ENCODE measurements at regions not wholly inside any gene's neighbourhood (a gene's known extent, or its start where the extent isn't known, plus 50 kb on each side); places are given as distances from the start of the nearest gene placed in this dataset.
"Not testable (repeated sequence)": the region's sequence is repeated elsewhere in the genome, so short reads cannot be mapped to it uniquely, and the experiment has no call there.

- Histone ChIP-seq H3K36me3 (ENCODE audit: insufficient read depth, low read length) (no peaks in the 10 kb centered on the region), H2AFZ (ENCODE audit: low read length) (no peak overlapping the region), H3K79me2 (ENCODE audit: low read length) (no peaks in the 10 kb centered on the region), H4K20me1 (ENCODE audit: insufficient read depth, low read depth, low read length) (no peaks in the 10 kb centered on the region), H3K27me3 (ENCODE audit: low read length) (no peaks in the 10 kb centered on the region), H3K4me2 (ENCODE audit: low read depth, low read length, poor library complexity, severe bottlenecking) (no peak overlapping the region), H3K4me3 (ENCODE audit: low read length) (no peak overlapping the region), H3K27ac (ENCODE audit: low read length) (no peak overlapping the region), H3K9me3 (ENCODE audit: low read length) (no peaks in the 10 kb centered on the region), H3K4me1 (ENCODE audit: low read length) (no peaks in the 10 kb centered on the region), H3K9me2 (replicated peaks; ENCODE audit: insufficient read depth, low read length) (no peaks in the 10 kb centered on the region), H3K9ac (ENCODE audit: low read length) (no peak overlapping the region)
- DNase-seq = no peak
Observed at GRCh38 chr21:35468991-35469390, 419.9 kb upstream of the RUNX1 start.

DNA sequence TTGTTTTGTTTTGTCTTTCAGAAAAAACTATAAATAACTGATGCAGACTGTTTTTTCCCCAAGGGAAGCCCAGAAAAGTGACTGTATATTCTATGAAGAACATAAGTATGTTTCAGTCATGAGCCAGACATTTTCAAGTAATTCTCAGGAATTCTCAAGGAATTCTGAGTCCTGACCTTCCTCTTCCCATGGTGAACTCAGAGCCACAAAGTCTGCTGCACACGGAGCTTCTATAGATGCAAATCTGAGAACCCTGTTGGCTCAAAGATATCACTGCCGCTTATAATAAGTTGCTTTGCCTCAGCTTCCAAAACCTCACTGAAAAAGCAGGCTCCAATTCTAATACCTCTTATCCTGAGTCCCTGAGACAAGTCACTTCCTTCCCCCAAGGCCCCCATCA is 418.5 kb upstream of the RUNX1 start:
- no peak for DNase-seq
- Histone ChIP-seq H2AFZ (ENCODE audit: low read length) (no peak overlapping the region), H3K4me2 (ENCODE audit: low read depth, low read length, poor library complexity, severe bottlenecking) (no peak overlapping the region)

DNA sequence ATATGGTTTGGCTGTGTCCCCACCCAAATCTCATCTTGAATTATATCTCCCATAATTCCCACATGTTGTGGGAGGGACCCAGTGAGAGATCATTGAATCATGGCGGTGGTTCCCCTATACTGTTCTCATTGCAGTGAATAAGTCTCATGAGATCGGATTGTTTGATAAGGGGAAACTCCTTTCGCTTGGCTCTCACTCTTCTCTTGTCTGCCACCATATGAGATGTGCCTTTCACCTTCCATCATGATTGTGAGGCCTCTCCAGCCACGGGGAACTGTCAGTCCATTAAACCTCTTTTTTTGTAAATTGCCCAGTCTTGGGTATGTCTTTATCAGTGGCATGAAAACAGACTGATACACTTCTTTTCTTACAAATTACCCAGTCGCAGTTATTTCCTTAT is 417.6 kb upstream of the RUNX1 start:
- not testable (repeated sequence) for H3K79me2 ChIP-seq (ENCODE audit: low read length); DNase-seq

More for the DNA sequence above, 418.5 kb upstream of the RUNX1 start:
- no peaks in the 10 kb centered on the region for H3K4me1 ChIP-seq (ENCODE audit: low read length)
- no peaks in the 10 kb centered on the region for H4K20me1 ChIP-seq (ENCODE audit: insufficient read depth, low read depth, low read length)
- no peaks in the 10 kb centered on the region for H3K9me2 ChIP-seq (replicated peaks; ENCODE audit: insufficient read depth, low read length)
- no peak overlapping the region for H3K27ac ChIP-seq (ENCODE audit: low read length)
- H3K27me3 ChIP-seq (ENCODE audit: low read length) = no peaks in the 10 kb centered on the region
- H3K79me2 ChIP-seq (ENCODE audit: low read length) = no peaks in the 10 kb centered on the region
- H3K36me3 ChIP-seq (ENCODE audit: insufficient read depth, low read length) = no peaks in the 10 kb centered on the region
- no peak overlapping the region for H3K9ac ChIP-seq (ENCODE audit: low read length)
- H3K9me3 ChIP-seq (ENCODE audit: low read length) = no peaks in the 10 kb centered on the region
- H3K4me3 ChIP-seq (ENCODE audit: low read length) = no peak overlapping the region

GRCh38 chr21:35465741-35466140 is 416.6 kb upstream of the RUNX1 start:
- no peak overlapping the region for H2AFZ ChIP-seq (ENCODE audit: low read length)
- H3K9ac ChIP-seq (ENCODE audit: low read length) = no peak overlapping the region
- H3K79me2 ChIP-seq (ENCODE audit: low read length) = no peaks in the 10 kb centered on the region
- H3K4me1 ChIP-seq (ENCODE audit: low read length) = no peaks in the 10 kb centered on the region
- H4K20me1 ChIP-seq (ENCODE audit: insufficient read depth, low read depth, low read length) = no peaks in the 10 kb centered on the region
- H3K27me3 ChIP-seq (ENCODE audit: low read length) = no peaks in the 10 kb centered on the region
- no peaks in the 10 kb centered on the region for H3K36me3 ChIP-seq (ENCODE audit: insufficient read depth, low read length)
- no peak overlapping the region for H3K27ac ChIP-seq (ENCODE audit: low read length)
- no peak for DNase-seq
- H3K9me2 ChIP-seq (replicated peaks; ENCODE audit: insufficient read depth, low read length) = no peaks in the 10 kb centered on the region
- no peak overlapping the region for H3K4me3 ChIP-seq (ENCODE audit: low read length)
- H3K4me2 ChIP-seq (ENCODE audit: low read depth, low read length, poor library complexity, severe bottlenecking) = no peak overlapping the region
- H3K9me3 ChIP-seq (ENCODE audit: low read length) = no peaks in the 10 kb centered on the region

More for the DNA sequence above, 417.6 kb upstream of the RUNX1 start:
- not testable (repeated sequence) for H3K36me3 ChIP-seq (ENCODE audit: insufficient read depth, low read length); H3K9me3 ChIP-seq (ENCODE audit: low read length); H3K9me2 ChIP-seq (replicated peaks; ENCODE audit: insufficient read depth, low read length); H3K4me2 ChIP-seq (ENCODE audit: low read depth, low read length, poor library complexity, severe bottlenecking); H3K4me1 ChIP-seq (ENCODE audit: low read length); H2AFZ ChIP-seq (ENCODE audit: low read length); H3K4me3 ChIP-seq (ENCODE audit: low read length); H4K20me1 ChIP-seq (ENCODE audit: insufficient read depth, low read depth, low read length); H3K27me3 ChIP-seq (ENCODE audit: low read length); H3K27ac ChIP-seq (ENCODE audit: low read length); H3K9ac ChIP-seq (ENCODE audit: low read length)

DNA sequence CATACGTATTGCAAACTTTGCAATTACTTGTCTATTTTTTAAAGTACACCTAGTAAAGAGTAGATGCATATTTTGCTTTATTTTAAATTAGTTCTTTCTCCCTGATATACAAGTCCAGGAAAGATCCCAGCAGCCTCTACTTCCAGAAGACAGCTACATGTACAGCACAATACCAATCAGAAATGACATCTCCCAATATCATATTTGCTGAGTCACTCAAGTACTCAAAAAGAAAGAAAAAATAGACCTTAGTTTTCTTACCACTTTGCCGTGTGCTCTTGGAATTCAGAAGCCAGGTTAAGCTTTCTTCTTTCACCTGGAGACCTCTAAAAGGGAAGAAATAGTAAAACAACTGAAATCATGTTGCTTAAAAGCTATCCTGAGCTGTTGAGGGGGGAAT is 412.6 kb upstream of the RUNX1 start:
- Histone ChIP-seq H3K9me3 (ENCODE audit: low read length) (no peaks in the 10 kb centered on the region), H2AFZ (ENCODE audit: low read length) (no peak overlapping the region), H3K4me2 (ENCODE audit: low read depth, low read length, poor library complexity, severe bottlenecking) (no peak overlapping the region), H3K27ac (ENCODE audit: low read length) (no peak overlapping the region), H3K79me2 (ENCODE audit: low read length) (no peaks in the 10 kb centered on the region), H3K27me3 (ENCODE audit: low read length) (no peaks in the 10 kb centered on the region), H4K20me1 (ENCODE audit: insufficient read depth, low read depth, low read length) (no peaks in the 10 kb centered on the region), H3K9ac (ENCODE audit: low read length) (no peak overlapping the region), H3K9me2 (replicated peaks; ENCODE audit: insufficient read depth, low read length) (no peaks in the 10 kb centered on the region), H3K4me1 (ENCODE audit: low read length) (no peaks in the 10 kb centered on the region), H3K36me3 (ENCODE audit: insufficient read depth, low read length) (no peaks in the 10 kb centered on the region), H3K4me3 (ENCODE audit: low read length) (no peak overlapping the region)
- no peak for DNase-seq

DNA sequence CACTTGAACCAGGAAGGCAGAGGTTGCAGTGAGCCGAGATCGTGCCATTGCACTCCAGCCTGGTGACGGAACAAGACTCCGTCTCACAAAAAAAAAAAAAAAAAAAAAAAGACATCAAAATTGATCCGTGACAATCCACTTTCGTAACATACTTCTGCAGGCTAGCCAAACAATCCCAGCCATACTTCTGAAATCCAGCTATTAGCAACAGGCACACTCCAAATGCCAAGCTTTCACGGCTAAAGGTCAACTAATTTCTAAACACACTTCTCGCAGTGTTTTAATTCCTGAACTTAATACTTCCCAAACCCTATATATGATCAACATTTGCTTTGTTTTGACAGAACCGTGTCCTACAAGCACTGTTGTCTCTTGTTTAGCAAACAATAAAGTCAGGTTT is 411.3 kb upstream of the RUNX1 start:
- no peaks in the 10 kb centered on the region for H3K79me2 ChIP-seq (ENCODE audit: low read length)
- no peak overlapping the region for H3K27ac ChIP-seq (ENCODE audit: low read length)
- no peaks in the 10 kb centered on the region for H3K9me2 ChIP-seq (replicated peaks; ENCODE audit: insufficient read depth, low read length)
- H2AFZ ChIP-seq (ENCODE audit: low read length) = no peak overlapping the region
- DNase-seq = no peak
- no peaks in the 10 kb centered on the region for H3K36me3 ChIP-seq (ENCODE audit: insufficient read depth, low read length)
- H3K27me3 ChIP-seq (ENCODE audit: low read length) = no peaks in the 10 kb centered on the region
- no peaks in the 10 kb centered on the region for H4K20me1 ChIP-seq (ENCODE audit: insufficient read depth, low read depth, low read length)
- H3K4me2 ChIP-seq (ENCODE audit: low read depth, low read length, poor library complexity, severe bottlenecking) = no peak overlapping the region
- H3K9ac ChIP-seq (ENCODE audit: low read length) = no peak overlapping the region
- H3K4me3 ChIP-seq (ENCODE audit: low read length) = no peak overlapping the region
- H3K9me3 ChIP-seq (ENCODE audit: low read length) = no peaks in the 10 kb centered on the region
- H3K4me1 ChIP-seq (ENCODE audit: low read length) = no peaks in the 10 kb centered on the region

- Histone ChIP-seq H3K9me2 (replicated peaks; ENCODE audit: insufficient read depth, low read length) (no peaks in the 10 kb centered on the region), H3K4me1 (ENCODE audit: low read length) (no peaks in the 10 kb centered on the region), H3K4me2 (ENCODE audit: low read depth, low read length, poor library complexity, severe bottlenecking) (no peak overlapping the region), H3K4me3 (ENCODE audit: low read length) (no peak overlapping the region), H3K79me2 (ENCODE audit: low read length) (no peaks in the 10 kb centered on the region), H3K9me3 (ENCODE audit: low read length) (no peaks in the 10 kb centered on the region), H4K20me1 (ENCODE audit: insufficient read depth, low read depth, low read length) (no peaks in the 10 kb centered on the region), H3K27ac (ENCODE audit: low read length) (no peak overlapping the region), H3K27me3 (ENCODE audit: low read length) (no peaks in the 10 kb centered on the region), H3K9ac (ENCODE audit: low read length) (no peak overlapping the region), H2AFZ (ENCODE audit: low read length) (no peak overlapping the region), H3K36me3 (ENCODE audit: insufficient read depth, low read length) (no peaks in the 10 kb centered on the region)
- no peak for DNase-seq
Observed at GRCh38 chr21:35458405-35458804, 409.3 kb upstream of the RUNX1 start.

- Histone ChIP-seq H3K79me2 (ENCODE audit: low read length) (no peaks in the 10 kb centered on the region), H3K4me3 (ENCODE audit: low read length) (no peak overlapping the region), H3K9ac (ENCODE audit: low read length) (no peak overlapping the region), H3K27me3 (ENCODE audit: low read length) (no peaks in the 10 kb centered on the region), H3K9me3 (ENCODE audit: low read length) (no peaks in the 10 kb centered on the region), H2AFZ (ENCODE audit: low read length) (no peak overlapping the region), H3K27ac (ENCODE audit: low read length) (no peak overlapping the region), H3K4me1 (ENCODE audit: low read length) (no peaks in the 10 kb centered on the region), H3K36me3 (ENCODE audit: insufficient read depth, low read length) (no peaks in the 10 kb centered on the region), H3K4me2 (ENCODE audit: low read depth, low read length, poor library complexity, severe bottlenecking) (no peak overlapping the region), H4K20me1 (ENCODE audit: insufficient read depth, low read depth, low read length) (no peaks in the 10 kb centered on the region), H3K9me2 (replicated peaks; ENCODE audit: insufficient read depth, low read length) (no peaks in the 10 kb centered on the region)
- no peak for DNase-seq
Observed at GRCh38 chr21:35457097-35457804, 408.1 kb upstream of the RUNX1 start.
